Nephron progenitor cell (in vitro differentiated cells): ENCODE measurements at regions not wholly inside any gene's neighbourhood (a gene's known extent, or its start where the extent isn't known, plus 50 kb on each side); places are given as distances from the start of the nearest gene placed in this dataset.

Experiments
- DNase-seq: peaks from one replicate; pipeline ENCODE4 v3.0.0; 2021
- H3K27ac Mint-ChIP-seq: 2 replicates; pipeline ENCODE4 v1.8.0; 2021; ENCODE audit warnings: mild to moderate bottlenecking, moderate library complexity, mixed read lengths
- H3K27me3 Mint-ChIP-seq: 2 replicates; pipeline ENCODE4 v1.8.0; 2021; ENCODE audit warnings: mild to moderate bottlenecking, low read depth, mixed read lengths; ENCODE audit not compliant: poor library complexity
- H3K36me3 Mint-ChIP-seq: 2 replicates; pipeline ENCODE4 v1.8.0; 2021; ENCODE audit warnings: low read depth, mixed read lengths
- H3K4me1 Mint-ChIP-seq: 2 replicates; pipeline ENCODE4 v1.8.0; 2021; ENCODE audit warnings: mixed read lengths
- H3K4me3 Mint-ChIP-seq: 2 replicates; pipeline ENCODE4 v1.8.0; 2021; ENCODE audit warnings: mild to moderate bottlenecking, moderate library complexity, mixed read lengths
- H3K9me3 Mint-ChIP-seq: 2 replicates; pipeline ENCODE4 v1.8.0; 2021; ENCODE audit warnings: mild to moderate bottlenecking, moderate library complexity, mixed read lengths
- TF ChIP-seq, protein P1 (sequence below): fragments of 200-600 bp; sonication (generic); IDR thresholded peaks from 2 replicates; pipeline ENCODE4 v1.5.0; 2021; ENCODE audit warnings: antibody characterized with exemption

DNA sequence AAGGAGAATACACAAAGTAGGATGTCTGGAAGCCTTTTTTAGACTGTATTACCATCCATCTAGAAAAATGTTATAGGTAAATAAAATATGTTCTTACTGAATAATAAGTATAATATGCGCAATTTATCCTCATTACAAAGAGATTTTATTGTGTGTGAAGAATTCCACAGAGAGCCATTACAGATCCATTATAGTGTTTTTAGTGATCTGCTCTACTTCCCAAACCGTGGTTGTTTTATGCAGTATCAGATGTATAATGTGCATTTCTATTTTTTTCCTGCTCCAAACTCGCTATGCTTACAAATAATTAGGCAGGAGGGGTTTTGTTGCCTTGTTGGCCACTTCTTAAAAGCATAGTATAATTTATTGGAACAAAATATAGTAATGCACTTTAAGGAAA lies 447.8 kb downstream of the USP25 start:
- TF ChIP-seq, protein P1, sequence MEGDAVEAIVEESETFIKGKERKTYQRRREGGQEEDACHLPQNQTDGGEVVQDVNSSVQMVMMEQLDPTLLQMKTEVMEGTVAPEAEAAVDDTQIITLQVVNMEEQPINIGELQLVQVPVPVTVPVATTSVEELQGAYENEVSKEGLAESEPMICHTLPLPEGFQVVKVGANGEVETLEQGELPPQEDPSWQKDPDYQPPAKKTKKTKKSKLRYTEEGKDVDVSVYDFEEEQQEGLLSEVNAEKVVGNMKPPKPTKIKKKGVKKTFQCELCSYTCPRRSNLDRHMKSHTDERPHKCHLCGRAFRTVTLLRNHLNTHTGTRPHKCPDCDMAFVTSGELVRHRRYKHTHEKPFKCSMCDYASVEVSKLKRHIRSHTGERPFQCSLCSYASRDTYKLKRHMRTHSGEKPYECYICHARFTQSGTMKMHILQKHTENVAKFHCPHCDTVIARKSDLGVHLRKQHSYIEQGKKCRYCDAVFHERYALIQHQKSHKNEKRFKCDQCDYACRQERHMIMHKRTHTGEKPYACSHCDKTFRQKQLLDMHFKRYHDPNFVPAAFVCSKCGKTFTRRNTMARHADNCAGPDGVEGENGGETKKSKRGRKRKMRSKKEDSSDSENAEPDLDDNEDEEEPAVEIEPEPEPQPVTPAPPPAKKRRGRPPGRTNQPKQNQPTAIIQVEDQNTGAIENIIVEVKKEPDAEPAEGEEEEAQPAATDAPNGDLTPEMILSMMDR = no peak
- Mint-ChIP-seq H3K27ac (no peak overlapping the region), H3K4me3 (no peak overlapping the region), H3K27me3 (no peaks in the 10 kb centered on the region), H3K9me3 (peaks cover 2% of the 10 kb centered on the region), H3K36me3 (no peaks in the 10 kb centered on the region), H3K4me1 (peaks cover 22% of the 10 kb centered on the region)
- no peak for DNase-seq

DNA sequence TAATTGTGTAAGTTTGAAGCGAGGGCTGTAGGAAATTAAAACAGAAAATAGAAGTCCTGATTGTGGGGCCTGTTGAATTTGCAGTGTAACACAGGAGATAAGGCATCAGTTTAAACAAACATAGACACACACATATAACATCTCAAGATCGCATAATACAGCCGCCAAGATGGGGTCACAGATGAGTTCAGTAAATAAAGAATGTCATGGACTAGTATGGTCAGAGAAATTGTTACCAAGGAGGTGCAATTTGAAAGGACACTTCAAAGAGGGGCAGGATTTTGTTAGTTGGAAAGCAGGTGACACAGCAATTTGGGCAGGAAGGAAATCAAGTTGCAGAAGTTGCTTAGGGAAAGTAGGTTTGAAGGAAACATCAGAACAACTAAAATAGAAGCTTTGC lies 450.0 kb downstream of the USP25 start:
- Mint-ChIP-seq H3K9me3 (no peaks in the 10 kb centered on the region), H3K36me3 (no peaks in the 10 kb centered on the region), H3K27ac (peak overlapping the region; percentile 28), H3K4me3 (no peak overlapping the region), H3K4me1 (peaks cover 41% of the 10 kb centered on the region), H3K27me3 (no peaks in the 10 kb centered on the region)
- no peak for DNase-seq
- TF ChIP-seq, protein P1 = no peak

DNA sequence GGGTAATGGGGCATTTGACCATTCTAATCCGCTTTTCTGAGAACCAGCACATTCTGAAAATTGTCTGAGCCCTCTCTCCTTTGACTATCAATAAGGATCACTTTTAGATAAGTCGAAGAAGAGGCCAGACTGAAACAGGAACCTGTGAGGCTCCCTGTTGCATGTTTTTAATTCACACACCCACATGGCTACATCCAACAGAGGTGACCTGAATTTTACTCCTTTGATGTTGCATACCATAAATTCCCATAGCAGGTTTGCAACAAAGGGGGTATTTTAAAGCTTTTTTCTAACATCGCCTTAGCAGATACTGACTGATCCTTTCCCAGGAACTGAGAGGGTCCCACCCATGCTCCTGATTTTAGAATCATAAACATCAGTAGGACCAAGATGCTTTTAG lies 450.8 kb downstream of the USP25 start:
- TF ChIP-seq, protein P1 = no peak
- no peaks in the 10 kb centered on the region for H3K36me3 Mint-ChIP-seq
- H3K4me3 Mint-ChIP-seq = no peak overlapping the region
- H3K27ac Mint-ChIP-seq = peak overlapping the region; percentile 27
- no peaks in the 10 kb centered on the region for H3K27me3 Mint-ChIP-seq
- H3K4me1 Mint-ChIP-seq = peaks cover 44% of the 10 kb centered on the region
- no peaks in the 10 kb centered on the region for H3K9me3 Mint-ChIP-seq
- no peak for DNase-seq

DNA sequence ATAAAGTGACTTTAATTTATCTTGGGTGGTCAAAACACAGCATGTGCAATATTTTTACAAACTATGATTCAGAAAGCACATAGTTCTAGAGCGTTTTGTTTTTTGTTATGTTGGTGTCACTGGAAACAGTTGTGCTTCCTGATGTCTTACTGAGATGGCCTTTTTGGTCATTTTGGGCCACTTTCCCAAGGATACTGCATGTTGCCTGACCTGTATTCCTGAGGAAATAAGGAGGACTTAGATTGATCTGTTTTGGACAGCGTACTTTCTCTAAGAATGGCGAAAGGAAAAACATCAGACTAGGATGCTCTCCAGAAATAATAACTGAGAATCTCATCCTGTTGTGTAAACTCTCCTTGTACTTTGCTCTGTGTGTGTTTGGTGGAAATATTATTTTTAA lies 451.2 kb downstream of the USP25 start:
- Mint-ChIP-seq H3K27ac (no peak overlapping the region), H3K4me1 (peaks cover 44% of the 10 kb centered on the region), H3K4me3 (no peak overlapping the region), H3K27me3 (no peaks in the 10 kb centered on the region), H3K36me3 (no peaks in the 10 kb centered on the region), H3K9me3 (no peaks in the 10 kb centered on the region)
- DNase-seq = no peak
- TF ChIP-seq, protein P1 = no peak

DNA sequence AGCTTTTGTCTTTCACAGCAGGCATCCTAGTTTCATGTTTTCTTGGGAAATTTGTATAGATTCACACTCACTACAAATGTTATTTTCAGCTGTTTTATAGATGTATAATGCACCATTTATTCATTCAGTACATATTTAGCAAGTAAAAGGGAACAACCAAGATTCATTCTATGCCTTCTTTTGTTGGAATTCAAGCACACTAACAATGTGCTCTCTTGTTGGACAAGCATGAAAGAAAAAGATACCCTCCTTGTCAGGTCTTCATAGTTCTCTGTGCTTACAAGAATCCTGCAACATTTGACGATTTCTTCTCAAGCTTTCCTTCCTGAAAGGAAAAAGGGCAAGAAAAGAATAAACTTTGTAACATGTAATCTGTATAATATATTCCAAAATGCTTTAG lies 456.0 kb downstream of the USP25 start:
- peaks cover 52% of the 10 kb centered on the region for H3K4me1 Mint-ChIP-seq
- H3K27me3 Mint-ChIP-seq = no peaks in the 10 kb centered on the region

DNA sequence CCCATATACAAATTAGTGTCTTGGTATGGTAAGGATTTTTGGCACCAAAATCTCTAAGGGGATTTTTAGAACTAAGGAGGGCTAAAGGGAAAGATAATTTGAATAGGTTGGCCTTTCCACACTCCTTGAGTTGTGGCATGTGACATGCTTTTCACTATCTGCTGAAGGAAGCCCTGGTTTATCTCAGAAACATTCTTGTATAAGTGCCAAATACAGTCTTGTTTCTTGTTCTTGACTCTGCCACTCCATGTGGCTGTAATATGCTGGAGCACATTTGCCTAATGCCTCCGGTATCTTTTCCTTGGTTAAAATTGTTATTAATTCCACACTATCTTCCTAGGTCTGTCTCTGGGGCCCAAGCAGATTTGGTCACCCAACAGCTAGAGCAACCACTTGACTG lies 457.0 kb downstream of the USP25 start:
- Mint-ChIP-seq H3K36me3 (peaks cover 6% of the 10 kb centered on the region), H3K27ac (no peak overlapping the region), H3K4me1 (peaks cover 43% of the 10 kb centered on the region), H3K27me3 (no peaks in the 10 kb centered on the region), H3K4me3 (no peak overlapping the region), H3K9me3 (peaks cover 6% of the 10 kb centered on the region)
- DNase-seq = no peak
- TF ChIP-seq, protein P1 = no peak

More for the DNA sequence above, 456.0 kb downstream of the USP25 start:
- Mint-ChIP-seq H3K9me3 (peaks cover 4% of the 10 kb centered on the region), H3K27ac (no peak overlapping the region), H3K36me3 (peaks cover 4% of the 10 kb centered on the region), H3K4me3 (no peak overlapping the region)
- TF ChIP-seq, protein P1 = no peak
- no peak for DNase-seq
